NCI-H1417 treated with DMSO at 0.1 percent for 48 hours (cell line): ENCODE measurements at regions not wholly inside any gene's neighbourhood (a gene's known extent, or its start where the extent isn't known, plus 50 kb on each side); places are given as distances from the start of the nearest gene placed in this dataset.
"Not testable (repeated sequence)": the region's sequence is repeated elsewhere in the genome, so short reads cannot be mapped to it uniquely, and the experiment has no call there.

Source experiments
- DNase-seq: peaks from one replicate; lab custom pipeline; 2025; lab: John Stamatoyannopoulos, UW

DNA sequence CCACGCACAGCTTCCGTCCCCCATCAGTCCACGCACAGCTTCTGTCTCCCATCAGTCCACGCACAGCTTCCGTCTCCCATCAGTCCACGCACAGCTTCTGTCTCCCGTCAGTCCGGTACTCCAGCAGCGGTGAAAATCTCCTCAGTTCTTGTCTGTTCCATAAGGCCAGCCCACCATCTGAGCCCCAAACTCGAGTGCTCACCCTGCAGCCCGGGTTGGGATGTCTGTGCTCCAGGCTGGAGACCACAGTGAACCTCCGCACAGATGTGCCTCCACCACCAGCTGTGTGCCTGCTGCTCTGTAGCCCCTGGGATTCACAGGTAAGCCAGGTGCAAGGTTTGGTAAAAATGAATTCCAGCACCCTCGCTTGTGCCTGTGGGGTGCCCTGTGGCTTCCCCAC lies 258.6 kb downstream of the NPHP4 start:
- DNase-seq = no peak

DNA sequence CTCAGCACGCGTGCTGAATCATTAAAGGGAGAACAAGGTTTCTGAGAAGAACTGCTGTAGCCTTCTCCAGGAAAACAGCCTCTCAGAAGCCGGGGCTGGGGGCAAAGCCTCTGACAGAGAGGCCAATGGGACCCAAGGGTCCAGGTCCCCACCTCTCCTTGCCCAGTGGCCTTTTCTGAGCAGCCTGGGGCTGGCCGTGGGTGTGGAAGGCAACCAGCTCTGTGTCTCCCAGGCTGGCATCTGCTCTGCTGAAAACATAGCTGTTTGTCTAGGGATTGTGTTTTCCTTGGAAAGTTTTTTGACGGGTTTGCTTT lies 261.2 kb downstream of the NPHP4 start:
- no peak for DNase-seq

DNA sequence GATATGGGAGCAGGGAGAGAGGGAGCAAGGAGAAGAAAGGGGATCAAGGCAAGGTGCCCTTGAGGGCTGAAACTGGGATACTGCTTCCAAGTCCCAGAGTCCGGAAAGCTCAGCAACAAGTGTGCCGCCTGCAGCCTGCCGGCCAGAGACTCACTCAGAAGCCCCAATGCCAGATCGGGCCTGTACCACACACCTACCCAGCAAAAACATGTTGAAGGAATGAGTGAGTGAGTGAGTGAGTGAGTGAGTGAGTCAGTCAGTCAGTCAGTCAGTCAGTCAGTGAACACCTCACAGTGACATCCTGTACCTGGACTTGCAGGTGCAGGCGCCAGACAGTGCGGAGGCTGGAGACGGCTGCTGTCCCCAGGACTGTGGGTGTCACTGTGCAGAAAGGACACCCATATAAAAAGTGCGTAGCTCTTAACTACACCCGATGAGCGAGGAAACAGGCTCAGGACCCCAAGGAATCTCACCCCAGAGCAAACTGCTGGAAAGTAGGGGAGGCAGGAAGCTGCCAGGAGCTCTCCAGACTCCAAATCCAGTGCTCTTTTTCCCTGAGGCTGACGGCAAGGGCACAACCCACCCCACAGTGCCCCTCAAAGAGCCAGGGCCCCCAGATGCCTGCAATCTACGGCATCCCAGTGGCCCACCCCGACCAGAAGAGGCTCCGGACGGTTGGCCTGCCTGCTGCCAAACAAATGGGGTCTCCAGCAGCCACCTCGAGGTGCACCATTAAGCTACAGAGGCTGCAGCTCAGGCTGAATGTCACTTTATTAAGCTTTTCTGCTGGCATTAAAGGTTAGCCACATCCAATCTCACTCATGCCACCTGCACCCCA lies 261.7 kb downstream of the NPHP4 start:
- DNase-seq = no peak

DNA sequence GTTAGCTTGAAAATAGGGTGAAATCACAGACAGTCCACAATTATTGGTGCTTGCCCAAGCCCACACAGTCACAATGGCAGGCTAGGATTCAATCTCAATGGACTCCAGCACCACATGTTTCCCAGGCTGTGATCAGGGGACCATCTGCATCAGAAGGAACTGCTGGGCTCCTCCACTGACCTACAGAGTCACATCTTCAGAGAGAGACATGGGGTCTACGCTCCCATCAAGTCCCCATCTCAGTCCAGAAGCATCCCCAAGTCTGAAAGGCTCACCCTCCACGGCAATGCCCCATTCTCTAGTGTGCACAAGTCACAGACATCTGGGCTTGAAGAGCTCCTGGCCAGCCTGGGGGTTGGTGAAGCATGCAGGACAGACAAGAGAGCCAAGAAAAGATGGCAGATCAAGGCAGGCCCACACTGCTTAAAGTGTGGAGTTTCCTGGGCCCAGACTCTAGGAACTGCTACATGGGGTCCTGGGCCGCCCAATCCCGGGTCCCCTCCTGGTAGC lies 262.5 kb downstream of the NPHP4 start:
- no peak for DNase-seq

DNA sequence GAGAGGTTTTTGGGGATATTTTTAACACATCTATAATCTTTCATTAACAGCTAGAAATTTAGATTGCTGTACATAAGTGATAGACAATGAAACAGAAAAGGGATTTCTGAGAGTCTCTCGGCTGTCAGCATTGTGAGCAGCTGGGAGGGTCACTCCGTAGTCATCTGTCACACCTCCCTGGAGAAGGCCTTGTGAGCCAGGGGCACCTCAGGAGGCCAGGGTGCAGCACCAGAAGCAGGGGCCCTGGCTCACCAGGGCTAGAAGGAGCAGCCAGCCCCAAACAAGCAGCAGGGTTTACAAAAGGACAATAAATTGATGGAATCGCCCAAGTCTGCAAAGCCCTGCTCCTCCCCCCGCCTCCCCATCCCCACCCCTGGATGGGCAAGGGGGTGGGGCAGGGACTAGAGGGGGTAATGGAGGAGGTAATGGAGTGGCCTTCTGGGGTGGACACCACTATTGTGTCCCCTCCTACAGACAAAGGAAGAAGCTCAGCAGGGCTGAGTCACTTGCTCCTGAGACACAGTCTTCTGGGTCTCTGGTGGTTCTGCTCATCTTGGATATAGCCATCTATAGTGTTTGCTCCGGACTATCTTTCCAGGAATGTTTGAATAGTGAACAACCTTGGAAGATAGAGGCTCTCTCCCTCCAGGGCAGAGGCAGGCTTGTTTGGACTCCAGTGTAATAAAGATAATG lies 263.4 kb downstream of the NPHP4 start:
- no peak for DNase-seq

DNA sequence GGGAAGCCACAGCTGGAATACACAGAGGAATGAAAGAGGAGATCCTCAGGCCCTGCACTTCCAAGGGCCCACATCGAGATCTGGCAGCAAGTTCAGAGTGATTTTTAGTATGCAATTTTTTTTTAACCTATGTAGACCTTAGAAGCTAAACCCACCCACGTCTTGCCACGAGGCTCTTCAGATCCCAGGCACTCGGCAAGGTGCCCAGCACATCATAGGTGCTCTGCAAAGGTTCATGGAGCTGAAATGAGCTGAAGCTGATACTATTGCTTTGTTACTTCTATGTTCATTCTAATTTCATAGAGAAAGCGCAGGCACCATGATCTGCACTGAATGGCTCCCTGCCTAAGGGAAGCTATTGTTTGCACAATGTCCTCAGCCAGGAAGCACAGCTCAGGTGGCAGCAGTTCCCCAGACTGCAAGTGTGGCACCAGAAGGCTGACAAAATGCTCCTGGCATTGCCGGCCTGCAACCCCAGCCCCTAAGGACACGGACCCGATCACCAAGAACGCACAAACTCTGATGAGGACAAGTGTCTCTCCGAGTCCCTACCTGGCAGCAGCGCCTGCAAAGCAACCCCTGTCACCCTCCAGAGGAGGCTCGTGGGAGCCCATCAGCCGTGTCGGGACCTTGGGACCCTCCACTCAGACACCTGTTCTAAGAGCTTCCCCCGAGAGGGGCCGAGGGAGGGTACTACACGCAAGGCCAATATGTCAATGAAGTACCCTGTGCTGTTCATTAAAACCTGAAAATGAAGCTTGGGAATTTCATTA lies 264.2 kb downstream of the NPHP4 start:
- DNase-seq = no peak

DNA sequence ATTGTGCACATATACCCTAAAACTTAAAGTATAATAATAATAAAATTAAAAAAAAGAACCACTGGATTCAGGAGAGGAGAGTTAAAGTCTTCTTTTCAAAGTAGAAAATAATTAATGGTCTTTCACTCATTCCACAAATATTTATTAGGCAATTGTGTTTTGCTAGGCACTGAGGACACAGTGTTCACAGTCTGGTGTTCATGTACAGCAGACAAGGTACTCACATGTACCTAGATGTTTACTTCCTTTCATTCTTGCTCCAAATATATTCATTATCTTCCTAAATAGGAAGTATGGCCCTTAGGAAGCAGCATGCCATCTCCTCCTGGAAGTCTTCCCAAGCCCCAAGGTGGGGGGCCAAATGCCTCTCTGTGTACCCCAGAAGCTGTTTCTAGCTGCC lies 265.0 kb downstream of the NPHP4 start:
- DNase-seq = no peak

DNA sequence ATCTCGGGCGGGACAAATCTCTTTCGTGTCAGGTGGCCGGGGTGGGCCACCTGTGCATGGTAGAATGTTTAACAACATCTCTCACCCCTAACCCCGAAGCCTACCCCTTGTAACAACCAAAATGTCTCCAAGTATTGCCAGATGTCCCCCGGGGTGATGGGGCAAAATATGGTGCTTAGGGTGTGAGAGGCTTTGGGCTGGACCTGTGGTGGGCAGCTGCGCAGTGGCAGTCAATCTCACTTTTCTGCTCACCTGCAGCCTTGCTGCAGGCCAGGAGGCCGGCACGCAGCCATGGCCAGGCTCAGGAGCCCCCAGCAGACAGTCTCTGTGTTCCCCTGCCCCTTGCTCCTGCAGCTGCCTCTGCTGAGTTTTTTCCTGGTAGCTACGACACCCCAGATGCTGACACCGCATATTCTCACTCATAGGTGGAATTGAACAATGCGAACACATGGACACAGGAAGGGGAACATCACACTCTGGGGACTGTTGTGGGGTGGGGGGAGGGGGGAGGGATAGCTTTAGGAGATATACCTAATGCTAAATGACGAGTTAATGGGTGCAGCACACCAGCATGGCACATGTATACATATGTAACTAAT lies 265.5 kb downstream of the NPHP4 start:
- DNase-seq = not testable (repeated sequence)

DNA sequence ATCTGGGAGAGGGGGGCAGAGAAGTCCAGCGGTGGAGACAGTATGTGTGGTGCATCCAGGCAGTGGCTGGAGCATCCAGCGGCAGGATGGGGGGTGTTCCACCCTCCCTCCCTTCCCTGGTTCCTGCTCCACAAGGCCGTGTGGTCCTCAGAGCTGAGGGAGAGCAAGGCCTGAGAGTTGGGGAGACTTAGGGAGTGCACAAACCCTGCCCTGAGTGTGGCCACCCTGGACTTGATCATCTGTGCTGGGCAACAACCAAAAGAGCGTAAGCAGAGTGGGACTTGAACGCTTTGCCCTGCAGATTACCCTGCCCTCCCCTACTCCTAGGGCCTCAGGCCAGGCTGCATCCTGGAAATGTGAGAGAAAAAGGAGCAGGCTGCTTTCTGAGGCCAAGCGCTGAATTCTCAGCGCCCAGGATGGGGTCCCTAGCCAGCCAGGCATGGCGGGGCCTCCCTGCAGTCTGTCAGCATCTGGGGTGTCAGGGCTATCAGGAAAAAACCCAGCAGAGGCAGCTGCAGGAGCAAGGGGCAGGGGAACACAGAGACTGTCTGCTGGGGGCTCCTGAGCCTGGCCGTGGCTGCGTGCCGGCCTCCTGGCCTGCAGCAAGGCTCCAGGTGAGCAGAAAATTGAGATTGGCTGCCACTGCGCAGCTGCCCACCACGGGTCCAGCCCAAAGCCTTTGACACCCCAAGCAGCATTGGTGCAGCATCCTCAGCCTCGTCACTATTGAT lies 266.2 kb downstream of the NPHP4 start:
- DNase-seq = no peak

DNA sequence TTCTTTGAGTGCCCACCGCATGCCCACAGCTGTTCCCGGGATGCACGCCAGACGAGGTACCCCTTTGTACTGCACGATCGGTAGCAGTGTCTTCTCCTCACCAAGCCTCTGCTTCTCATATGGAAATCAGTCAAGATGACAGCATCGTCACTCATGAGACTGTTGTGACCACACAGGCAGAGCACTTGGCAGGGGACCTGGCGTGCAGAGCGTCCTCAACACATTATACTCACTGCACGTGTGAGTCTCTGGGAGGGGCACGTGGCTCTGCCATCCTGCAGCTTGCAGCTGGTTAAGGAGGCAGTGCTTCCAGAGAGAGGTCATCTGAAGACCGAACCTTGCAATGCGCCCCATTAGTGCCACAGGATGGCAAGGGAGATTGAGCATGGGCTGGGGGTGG lies 266.8 kb downstream of the NPHP4 start:
- DNase-seq = no peak

DNA sequence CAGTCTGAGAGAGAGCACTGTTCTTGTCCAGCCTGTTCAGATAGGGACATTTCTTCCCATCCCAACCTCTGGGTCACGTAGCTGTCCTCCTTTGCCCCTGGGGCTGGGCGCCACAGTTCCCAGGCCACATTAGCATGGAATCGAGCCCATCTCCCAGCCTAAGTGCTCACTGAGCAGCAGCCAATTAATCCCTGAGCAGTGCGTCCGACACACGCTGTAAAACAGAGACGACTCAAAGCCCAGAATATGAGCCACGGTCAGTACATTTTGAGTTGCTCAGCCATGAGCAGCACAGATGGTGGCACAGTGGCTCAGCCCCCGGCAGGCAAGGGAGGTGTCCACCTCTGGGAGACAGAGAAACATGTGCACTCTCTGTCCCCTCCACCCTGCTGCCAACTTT lies 267.4 kb downstream of the NPHP4 start:
- DNase-seq = no peak

DNA sequence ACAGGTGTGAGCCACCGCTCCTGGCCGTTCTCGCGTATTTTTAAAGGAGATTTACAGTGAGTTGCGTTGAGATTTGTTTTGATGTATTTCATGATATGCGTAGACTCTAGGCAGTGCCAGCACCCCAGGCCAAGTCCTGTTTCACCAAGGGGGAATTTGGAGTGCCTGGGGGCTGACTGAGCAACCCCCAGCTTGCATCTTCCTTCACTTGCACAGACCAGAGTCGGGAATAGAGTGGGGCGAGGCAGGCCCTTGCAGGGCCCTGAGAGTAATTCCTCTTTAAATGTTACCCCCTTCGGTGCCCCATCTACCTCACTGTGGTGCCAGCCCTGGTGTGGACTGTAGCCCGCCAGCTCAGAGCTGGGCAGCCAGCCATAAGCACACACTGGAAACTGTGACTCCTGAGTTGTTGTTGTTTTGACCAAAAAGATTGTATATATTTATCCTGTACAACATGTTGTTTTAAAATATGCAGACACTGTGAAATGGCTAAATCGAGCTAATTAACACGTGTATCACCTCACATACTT lies 269.5 kb downstream of the NPHP4 start:
- no peak for DNase-seq

DNA sequence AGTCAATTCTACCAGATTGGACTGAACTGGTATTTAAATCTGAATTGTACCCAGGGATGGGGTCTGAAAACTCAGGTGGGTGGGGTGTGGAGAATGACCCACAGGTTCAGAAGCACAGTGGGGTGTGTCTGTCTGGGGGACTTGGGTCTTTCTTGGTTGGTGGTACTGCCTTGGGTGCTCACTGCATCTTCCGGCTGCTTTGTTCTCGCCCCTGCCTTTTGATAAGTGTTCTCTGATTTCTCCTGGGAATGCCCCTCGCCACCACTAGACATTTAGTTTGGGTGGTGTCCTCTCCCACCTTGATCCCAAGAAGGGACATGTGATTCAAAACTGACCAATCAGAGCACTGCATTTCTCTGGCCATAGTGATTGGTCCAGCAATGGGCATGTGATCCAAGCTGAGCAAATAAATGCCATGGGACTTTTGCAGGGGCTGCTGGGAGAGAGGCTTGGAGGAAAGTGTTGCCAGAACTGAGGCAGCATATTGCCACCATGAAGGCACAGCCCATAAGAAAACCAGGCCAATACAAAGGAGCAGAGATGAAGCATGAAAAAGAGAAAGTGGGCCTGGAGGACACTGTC lies 270.5 kb downstream of the NPHP4 start:
- DNase-seq = no peak

DNA sequence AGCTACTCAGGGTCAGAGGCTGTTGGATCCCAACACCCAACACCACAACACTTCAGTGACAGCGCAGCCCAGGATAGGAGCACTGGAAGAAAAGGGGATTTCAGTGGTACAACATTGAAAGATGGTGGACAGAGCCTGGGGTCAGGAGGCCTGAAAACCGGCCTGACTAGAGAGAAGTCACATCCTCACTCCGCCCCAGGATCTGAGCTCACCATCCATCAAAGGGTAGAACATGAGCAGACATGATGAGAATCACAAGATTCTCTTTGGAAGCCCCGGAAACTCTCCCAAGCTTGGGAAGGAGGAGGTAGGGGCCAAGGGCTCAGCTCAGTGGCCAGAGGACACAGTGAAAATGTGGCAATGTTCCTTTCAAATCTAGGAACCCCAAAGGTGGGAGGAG lies 271.3 kb downstream of the NPHP4 start:
- DNase-seq = no peak

DNA sequence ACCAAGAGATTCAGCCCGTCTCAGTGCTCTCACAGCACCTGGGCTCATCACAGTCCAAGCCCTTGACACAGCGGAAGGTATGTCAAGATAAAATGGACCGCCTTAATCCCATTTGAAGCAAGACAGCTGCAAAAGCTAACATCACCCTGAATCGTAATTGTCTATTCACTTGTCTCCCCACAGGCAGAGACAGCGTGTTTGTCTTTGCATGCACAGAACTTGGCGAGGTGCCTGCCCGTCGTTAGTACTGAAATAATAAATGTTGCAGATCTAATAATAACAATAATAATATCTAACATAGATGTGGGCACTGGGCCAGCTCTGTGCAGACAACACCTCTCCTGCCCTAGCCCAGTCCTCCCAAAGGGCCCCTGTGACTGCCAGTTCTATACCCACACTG lies 271.7 kb downstream of the NPHP4 start:
- no peak for DNase-seq

DNA sequence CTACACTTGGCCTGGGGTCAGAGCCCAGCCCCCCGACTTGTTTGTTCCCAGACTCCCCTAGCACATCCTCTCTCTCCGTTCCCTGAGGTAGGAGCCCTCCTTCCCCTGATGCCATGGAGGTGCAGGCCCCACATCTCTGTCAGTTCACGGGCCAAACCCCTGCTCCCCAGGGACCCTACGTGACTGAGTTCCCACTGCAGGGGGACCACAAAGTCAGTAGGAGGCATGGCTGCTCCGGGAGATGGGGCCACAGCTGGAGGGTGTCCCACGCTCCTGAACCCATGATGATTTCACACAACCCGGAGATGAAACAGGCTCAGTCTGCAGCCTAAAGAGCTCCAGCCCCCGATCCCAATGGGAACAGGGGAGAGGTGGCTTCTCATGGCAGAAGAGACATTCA lies 272.2 kb downstream of the NPHP4 start:
- DNase-seq = no peak

DNA sequence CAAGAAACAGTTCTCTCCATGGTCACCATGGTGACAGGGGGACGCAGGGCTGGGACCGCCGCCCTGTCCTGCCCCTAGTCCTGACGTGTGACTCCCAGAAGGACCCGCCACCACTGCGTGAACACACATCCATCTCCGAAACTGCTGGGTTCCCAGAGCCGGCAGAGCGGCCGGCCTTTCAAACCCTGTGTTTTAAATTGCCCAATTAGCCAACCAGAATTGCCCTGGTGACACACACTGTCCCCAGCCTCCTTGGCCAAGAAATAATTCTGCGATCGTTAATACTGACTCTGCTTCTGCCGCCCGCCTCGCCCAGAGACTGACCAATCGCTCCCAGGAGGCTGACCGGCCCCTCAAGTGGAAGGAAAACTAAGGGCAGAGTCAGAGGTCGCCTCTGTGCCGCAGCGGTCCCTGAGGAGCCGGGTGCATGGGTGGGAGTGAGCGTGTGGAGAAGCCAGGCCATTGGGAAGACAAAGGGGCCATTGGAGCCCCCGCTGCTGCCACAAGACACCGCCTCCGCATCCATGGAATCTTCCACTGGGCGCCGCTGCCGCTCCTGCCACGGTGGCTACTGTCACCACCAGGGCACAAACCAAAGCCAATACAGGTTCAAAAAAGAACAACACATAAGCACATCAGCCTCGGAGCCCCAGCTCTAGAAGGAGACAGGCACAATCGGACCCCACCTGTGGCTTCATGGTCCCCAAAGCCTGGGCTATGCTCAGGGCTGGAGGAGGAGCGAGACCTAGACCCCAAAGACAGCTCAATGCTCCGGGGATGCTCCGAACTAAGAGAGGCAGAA lies 273.2 kb downstream of the NPHP4 start:
- DNase-seq = no peak

DNA sequence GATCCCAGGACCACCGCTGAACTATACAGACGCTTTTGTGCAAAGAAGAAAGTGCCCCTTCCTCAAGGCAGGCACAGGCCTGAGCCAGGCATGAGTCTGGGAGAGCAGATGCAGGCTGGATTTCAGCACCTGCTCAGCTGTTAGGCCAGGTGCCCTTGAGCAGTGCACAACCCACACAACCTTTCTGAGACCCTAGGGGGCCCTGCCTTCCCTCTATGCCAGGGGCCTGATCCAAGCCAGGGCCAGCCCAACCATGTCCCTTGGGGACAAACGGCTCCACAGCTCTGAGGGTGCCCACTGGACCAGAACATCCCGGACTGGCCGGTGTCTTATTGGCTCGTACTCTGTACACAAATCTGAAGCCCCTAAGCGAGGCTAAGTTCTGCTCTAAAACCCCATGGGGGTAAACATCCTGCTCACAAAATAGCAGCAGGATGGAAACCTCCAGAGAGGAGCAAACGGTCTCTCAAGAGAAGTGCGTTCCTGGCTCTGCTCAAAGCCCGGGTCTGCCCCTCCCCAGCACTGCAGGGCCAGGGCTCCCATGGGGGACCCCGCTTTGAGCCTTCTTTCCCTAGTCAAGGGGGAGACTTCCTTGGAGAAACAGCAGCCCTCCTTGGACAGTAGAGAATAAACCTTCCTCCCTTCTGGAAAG lies 275.1 kb downstream of the NPHP4 start:
- no peak for DNase-seq

DNA sequence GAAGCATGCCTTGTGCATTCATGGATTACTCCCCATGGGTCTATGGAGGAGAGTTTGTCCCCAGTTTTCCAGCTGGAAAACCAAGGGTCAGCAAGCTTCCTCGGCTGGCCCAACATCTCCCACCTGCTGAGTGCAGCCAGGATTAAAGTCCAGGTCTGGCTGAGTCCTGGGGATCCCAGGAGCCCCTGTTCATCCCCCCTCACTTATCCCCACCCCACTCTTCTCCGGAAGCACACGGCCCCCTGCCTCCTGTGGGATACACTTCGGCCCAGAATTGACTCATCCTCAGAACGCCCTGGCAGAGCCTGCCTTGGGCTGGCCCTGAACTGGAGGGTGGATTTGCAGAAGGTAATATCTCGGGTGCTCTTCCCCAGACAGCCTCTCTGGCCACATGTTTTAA lies 276.1 kb downstream of the NPHP4 start:
- no peak for DNase-seq
